ENCODE measurements at regions not wholly inside any gene's neighbourhood (a gene's known extent, or its start where the extent isn't known, plus 50 kb on each side); places are given as distances from the start of the nearest gene placed in this dataset.

DNA sequence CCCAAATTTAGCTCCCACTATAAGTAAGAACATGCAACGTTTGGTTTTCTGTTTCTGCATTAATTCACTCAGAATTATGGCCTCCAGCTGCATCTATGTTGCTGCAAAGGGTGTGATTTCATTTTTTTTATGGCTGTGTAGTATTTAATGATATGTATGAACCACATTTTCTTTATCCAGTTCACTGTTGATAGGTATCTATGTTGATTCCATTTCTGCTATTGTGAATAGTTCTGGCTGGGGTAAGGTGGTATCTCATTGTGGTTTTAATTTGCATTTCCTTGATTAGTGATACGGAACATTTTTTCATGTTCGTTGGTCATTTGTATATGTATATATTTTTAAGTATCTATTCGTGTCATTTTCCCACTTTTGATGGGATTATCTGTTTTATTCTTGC lies 674.3 kb downstream of the NUP35 start:
- Mint-ChIP-seq H3K27me3 (ENCODE audit: insufficient read depth, unreplicated experiment) (no peaks in the 10 kb centered on the region), H3K36me3 (ENCODE audit: insufficient read depth, unreplicated experiment) (no peaks in the 10 kb centered on the region), H3K9me3 (ENCODE audit: unreplicated experiment) (no peaks in the 10 kb centered on the region), H3K4me3 (ENCODE audit: unreplicated experiment) (no peak overlapping the region), H3K27ac (ENCODE audit: low read depth, unreplicated experiment) (no peak overlapping the region), H3K4me1 (ENCODE audit: insufficient read depth, unreplicated experiment) (no peaks in the 10 kb centered on the region)
- DNase-seq (ENCODE audit: unreplicated experiment) = no peak
- ChIA-PET POLR2A (no interaction called here), CTCF (no interaction called here)
- TF ChIP-seq, protein P1, sequence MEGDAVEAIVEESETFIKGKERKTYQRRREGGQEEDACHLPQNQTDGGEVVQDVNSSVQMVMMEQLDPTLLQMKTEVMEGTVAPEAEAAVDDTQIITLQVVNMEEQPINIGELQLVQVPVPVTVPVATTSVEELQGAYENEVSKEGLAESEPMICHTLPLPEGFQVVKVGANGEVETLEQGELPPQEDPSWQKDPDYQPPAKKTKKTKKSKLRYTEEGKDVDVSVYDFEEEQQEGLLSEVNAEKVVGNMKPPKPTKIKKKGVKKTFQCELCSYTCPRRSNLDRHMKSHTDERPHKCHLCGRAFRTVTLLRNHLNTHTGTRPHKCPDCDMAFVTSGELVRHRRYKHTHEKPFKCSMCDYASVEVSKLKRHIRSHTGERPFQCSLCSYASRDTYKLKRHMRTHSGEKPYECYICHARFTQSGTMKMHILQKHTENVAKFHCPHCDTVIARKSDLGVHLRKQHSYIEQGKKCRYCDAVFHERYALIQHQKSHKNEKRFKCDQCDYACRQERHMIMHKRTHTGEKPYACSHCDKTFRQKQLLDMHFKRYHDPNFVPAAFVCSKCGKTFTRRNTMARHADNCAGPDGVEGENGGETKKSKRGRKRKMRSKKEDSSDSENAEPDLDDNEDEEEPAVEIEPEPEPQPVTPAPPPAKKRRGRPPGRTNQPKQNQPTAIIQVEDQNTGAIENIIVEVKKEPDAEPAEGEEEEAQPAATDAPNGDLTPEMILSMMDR (IDR thresholded peaks at IDR 0.05; ENCODE audit: unreplicated experiment) = no peak
- intact Hi-C loops (cut with micrococcal nuclease) = no loop called here
- no TSS peak for BruUV-seq (replicated peaks)

DNA sequence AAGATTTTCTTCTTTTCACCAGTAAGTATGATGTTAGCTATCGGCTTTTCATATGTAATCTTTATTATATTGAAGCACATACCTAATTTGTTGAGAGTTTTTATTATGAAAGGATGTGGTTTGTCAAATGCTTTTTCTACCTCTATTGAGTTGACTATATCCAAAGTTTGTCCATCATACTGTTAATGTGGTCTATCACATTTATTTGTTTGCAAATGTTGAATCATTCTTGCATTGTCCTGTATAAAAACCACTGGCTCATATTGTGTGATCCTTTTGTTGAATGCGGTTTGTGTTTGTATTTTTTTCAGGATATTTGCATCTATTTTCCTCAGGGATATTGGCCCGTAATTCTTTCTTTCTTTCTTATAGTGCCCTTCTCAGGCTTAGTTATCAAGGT lies 675.5 kb downstream of the NUP35 start:
- POLR2A ChIA-PET = no interaction called here
- no peak for DNase-seq (ENCODE audit: unreplicated experiment)
- Mint-ChIP-seq H3K4me3 (ENCODE audit: unreplicated experiment) (no peak overlapping the region), H3K27ac (ENCODE audit: low read depth, unreplicated experiment) (no peak overlapping the region), H3K36me3 (ENCODE audit: insufficient read depth, unreplicated experiment) (no peaks in the 10 kb centered on the region), H3K9me3 (ENCODE audit: unreplicated experiment) (no peaks in the 10 kb centered on the region), H3K4me1 (ENCODE audit: insufficient read depth, unreplicated experiment) (no peaks in the 10 kb centered on the region), H3K27me3 (ENCODE audit: insufficient read depth, unreplicated experiment) (no peaks in the 10 kb centered on the region)
- CTCF ChIA-PET = no interaction called here
- BruUV-seq (replicated peaks) = no TSS peak
- intact Hi-C loops (cut with micrococcal nuclease) = no loop called here
- TF ChIP-seq, protein P1 (IDR thresholded peaks at IDR 0.05; ENCODE audit: unreplicated experiment) = no peak

DNA sequence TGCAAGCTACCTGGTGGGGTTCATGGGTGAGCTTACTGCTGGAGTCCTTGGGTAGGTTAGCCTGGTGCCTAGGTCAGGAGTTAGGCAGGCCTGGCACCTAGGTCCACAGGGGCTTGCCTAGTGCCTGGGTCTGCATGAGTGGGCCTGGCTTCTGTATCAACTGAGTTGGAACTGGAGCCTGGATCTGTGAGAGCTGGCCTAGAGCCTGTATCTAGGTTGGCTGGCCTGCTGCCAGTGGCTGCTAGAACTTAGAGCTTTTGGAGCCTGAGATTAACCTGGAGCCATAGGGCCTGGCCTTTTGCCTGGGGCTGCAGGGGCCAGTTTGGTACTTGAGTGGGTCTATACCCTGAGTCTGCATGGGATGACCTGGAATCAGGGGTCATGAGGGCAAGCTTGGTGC lies 679.4 kb downstream of the NUP35 start:
- Mint-ChIP-seq H3K4me3 (ENCODE audit: unreplicated experiment) (no peak overlapping the region), H3K36me3 (ENCODE audit: insufficient read depth, unreplicated experiment) (no peaks in the 10 kb centered on the region), H3K9me3 (ENCODE audit: unreplicated experiment) (no peaks in the 10 kb centered on the region), H3K27me3 (ENCODE audit: insufficient read depth, unreplicated experiment) (no peaks in the 10 kb centered on the region), H3K4me1 (ENCODE audit: insufficient read depth, unreplicated experiment) (no peaks in the 10 kb centered on the region), H3K27ac (ENCODE audit: low read depth, unreplicated experiment) (no peak overlapping the region)
- BruUV-seq (replicated peaks) = no TSS peak
- intact Hi-C loops (cut with micrococcal nuclease) = no loop called here
- CTCF ChIA-PET = interaction anchor here (0.5 to 0.6 kb wide), 2 partner anchors 520 to 661 kb away, joined by 3 to 4 read pairs; no protein-coding TSS in a partner anchor
- TF ChIP-seq, protein P1 (IDR thresholded peaks at IDR 0.05; ENCODE audit: unreplicated experiment) = no peak
- no peak for DNase-seq (ENCODE audit: unreplicated experiment)
- POLR2A ChIA-PET = no interaction called here

DNA sequence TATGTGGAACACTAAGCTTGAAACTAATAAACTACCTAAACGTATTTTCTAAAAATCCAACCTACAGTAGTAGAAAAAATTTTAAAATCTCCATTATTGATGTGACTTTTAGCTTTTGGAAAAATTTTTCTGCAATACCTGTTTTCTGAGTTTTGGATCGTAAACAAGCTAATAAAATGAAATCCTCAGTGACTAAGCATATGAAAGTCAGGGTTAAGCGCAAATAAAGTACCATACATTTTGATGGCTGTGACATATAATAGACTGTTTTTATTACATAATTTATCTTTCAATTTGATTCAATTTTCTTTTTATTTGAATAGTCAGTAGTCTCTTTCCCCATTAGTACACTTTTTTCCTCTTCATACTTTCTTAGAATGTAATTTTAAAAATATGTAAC lies 683.6 kb downstream of the NUP35 start:
- DNase-seq (ENCODE audit: unreplicated experiment) = no peak

More for the DNA sequence above, 683.6 kb downstream of the NUP35 start:
- intact Hi-C loops (cut with micrococcal nuclease) = no loop called here
- no peaks in the 10 kb centered on the region for H3K27me3 Mint-ChIP-seq (ENCODE audit: insufficient read depth, unreplicated experiment)
- no TSS peak for BruUV-seq (replicated peaks)
- ChIA-PET POLR2A (no interaction called here), CTCF (no interaction called here)
- TF ChIP-seq, protein P1 (IDR thresholded peaks at IDR 0.05; ENCODE audit: unreplicated experiment) = no peak
- no peaks in the 10 kb centered on the region for H3K9me3 Mint-ChIP-seq (ENCODE audit: unreplicated experiment)
- H3K4me3 Mint-ChIP-seq (ENCODE audit: unreplicated experiment) = no peak overlapping the region
- no peaks in the 10 kb centered on the region for H3K36me3 Mint-ChIP-seq (ENCODE audit: insufficient read depth, unreplicated experiment)
- no peak overlapping the region for H3K27ac Mint-ChIP-seq (ENCODE audit: low read depth, unreplicated experiment)
- H3K4me1 Mint-ChIP-seq (ENCODE audit: insufficient read depth, unreplicated experiment) = no peaks in the 10 kb centered on the region

Data from MCF 10A (cell line).